NCI-H69 (cell line): ENCODE measurements at regions not wholly inside any gene's neighbourhood (a gene's known extent, or its start where the extent isn't known, plus 50 kb on each side); places are given as distances from the start of the nearest gene placed in this dataset.

Experiments
- DNase-seq: peaks from one replicate; lab custom pipeline; 2025; lab: John Stamatoyannopoulos, UW

GRCh38 chr3:46146548-46146947 is 61.6 kb downstream of the CCR1 start:
- DNase-seq: no peak

DNA sequence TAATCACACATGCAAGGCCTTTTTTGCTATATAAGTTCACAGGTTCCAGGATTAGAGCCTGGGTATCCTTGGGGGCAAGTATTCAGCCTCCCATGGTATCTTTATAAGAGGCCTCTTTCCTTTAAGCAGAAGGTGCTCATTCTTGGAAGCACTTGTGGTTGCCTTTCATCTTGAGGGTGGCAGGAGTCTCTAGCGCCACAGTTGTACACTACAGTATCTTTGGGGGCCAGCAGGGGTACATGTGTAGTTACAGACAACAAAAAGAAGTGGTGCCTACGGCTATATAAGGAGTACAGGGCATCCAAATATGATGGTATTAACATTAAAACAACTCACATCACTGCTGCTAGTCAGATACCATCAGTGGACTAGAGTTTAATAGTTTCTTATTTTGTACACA is 62.1 kb downstream of the CCR1 start:
- DNase-seq: no peak

DNA sequence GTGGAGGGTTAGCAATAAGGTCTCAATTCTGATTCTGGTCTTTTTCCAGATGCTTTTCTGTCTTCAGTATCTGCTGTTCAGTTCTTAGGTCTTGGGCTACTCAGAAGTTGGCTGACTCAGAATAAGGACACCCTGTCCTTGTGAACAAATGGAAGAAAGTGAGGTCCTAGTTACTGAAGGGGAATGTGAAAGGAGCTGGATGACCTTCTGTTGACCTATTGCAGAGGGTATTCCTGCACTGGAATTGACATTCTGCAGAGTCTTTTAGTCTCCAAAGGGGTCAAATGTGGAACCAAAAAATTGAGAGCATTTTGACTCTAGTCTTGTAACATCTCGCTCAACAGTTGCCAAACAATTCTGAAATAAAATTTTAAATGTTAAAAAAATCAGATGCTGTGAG is 63.0 kb downstream of the CCR1 start:
- no peak for DNase-seq

GRCh38 chr3:46143951-46144473 is 64.1 kb downstream of the CCR1 start:
- DNase-seq: no peak

DNA sequence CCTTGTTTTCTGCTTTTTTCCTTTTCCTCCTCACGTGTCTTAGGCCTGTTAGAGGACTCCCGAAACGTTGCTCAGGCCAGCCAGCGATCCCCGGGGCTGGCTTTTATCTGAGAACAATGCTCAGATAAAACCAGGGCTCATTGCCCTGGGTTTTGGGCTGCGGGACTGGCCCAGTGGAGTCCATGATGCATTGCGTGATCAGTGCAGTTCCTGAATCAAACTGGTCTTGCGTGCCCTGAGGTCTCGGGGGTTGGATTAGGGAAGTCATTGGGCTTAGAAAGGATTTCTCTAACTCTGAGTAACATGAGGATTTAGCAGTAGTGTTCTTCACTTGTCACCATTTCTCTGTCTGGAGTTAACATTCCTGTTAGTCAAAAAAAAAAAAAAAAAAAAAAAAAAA is 66.3 kb downstream of the CCR1 start:
- no peak for DNase-seq

DNA sequence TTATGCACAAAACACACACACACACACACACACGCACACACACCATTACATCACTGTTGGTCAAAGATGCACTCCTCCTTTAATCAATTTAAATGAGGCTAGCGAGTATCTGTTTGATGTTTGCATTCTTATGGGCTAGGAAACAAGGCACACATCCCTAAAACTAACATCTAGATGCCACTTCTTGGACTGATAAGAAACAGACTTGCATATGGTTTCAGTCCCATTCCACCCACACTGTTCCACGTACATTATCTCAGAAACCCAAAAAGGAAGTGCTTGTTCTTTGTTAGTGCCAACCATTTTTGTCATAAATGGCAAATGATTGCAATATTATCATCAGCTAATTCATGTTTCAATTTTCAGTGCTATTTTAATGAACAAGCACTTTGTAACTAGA is 69.5 kb downstream of the CCR1 start:
- no peak for DNase-seq

DNA sequence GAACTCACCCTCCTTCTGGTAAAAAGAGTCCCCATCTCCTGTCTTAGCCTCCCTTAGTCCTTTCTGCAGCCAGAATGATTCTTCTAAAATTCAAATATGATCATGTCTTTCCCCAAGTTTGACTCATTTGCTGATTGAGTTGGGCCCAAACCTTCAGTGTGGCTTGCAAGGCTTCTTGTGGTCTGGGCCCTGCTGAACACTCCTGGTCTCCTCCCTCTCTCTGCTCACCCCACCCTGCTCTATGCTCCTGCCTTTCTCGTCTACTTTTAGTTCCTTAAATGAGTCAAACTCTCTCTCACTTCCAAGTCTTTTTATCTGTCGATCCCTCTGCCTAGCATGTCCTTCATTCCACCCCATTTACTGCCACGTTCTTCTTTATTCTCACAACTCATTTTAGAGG is 72.6 kb downstream of the CCR1 start:
- no peak for DNase-seq

DNA sequence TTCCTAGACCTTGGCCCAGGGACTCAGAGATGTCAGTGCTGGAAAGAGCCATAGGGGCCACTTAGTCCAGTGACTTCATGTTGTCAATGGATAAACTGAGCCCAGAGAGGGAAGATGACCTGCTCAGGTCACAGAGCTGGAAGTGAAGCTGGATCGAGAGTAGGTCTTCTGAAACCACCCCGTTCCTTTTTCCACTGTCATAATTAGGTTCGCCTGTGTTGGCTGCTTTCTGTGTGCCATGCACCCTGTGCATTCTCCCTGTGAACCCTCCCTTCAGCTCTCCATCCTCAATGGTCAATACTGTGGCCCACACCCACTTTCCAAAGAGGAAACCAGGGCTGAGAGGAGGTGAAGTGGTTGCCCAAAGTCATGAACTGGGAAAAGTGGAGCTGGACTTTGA is 74.8 kb downstream of the CCR1 start:
- DNase-seq: no peak

- no peak for DNase-seq
These were observed 75.5 kb downstream of the CCR1 start for GRCh38 chr3:46132565-46132964.

- DNase-seq: no peak
These were observed 76.1 kb downstream of the CCR1 start for GRCh38 chr3:46131884-46132450.

GRCh38 chr3:46130631-46131310 is 77.3 kb downstream of the CCR1 start:
- no peak for DNase-seq

DNA sequence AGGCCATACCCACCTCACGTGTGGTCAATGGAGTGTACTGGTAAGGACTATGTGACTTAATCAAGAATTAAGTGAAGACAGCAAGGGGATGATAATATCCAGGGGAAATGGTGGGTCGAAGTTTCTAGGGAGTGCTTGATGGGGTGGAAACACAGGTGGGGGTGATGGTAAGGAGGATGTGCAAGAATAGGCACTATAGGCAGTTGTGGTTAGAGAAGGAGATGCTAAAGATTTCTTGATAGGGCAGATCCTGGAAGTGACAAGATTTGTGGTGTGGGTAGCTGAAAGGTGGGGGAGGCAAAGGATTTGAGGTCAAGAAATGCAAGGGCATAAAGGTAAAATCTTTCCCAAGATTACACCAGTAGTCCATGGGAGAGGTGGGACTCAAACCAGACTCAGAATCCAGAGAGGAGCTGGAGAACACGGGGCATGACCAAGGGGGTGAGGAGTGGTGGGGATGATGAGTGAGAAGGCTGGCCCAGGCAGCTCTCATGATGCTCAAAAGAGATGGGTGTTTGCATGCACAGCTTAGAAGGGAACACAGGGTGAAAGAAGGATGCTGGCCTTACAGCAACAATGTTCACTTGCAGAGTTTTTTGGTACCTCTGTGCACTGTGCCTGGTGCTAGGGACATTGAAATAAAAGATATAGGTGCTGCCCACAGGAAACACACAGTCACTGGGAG is 78.4 kb downstream of the CCR1 start:
- DNase-seq: no peak

- no peak for DNase-seq
These were observed 80.6 kb downstream of the CCR1 start for GRCh38 chr3:46127503-46127902.

DNA sequence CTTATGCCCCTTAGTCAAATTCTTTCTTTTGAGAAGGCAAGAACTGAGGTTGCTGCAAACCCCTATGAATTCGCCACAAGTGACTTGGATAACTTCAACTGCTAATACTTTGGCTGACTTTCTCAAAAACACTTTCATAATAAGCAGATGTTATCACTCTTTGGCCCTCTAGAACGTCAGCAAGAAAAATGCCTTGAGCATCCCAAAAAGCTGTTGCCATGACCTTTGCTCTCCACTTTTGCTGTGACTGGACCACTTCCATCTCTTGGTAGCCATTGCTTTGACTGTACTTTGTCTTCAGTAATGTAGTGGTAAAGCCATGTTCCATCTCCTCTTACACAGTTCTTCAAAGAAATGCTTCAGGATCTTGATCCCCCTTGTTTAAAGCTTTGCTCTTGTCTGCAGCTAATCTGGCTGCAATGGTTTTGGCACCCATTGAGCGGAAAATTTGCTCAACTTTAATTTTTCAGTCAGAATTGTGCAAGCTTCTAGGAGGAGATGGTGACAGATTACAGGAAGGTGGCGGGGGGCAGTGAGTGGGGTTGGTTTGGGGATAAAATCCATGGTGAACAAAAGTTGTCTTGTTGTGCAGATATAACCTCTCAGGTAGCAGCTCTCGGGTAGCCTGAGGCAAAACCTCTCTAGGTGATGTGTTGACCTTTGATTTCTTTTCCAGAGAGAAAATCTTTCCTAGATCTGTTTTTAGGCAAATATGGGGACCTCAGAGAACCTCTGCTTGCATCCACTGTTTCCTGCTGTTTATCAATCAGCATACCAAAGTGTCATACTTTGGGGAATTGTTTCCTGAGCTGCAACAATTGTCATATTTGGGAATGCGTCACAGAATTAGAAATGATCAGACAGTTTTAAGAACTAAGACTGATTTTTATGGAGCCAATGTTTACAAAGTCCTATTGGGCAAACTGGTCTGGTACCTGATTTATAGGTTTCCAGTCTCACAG is 83.6 kb downstream of the CCR1 start:
- DNase-seq: no peak

DNA sequence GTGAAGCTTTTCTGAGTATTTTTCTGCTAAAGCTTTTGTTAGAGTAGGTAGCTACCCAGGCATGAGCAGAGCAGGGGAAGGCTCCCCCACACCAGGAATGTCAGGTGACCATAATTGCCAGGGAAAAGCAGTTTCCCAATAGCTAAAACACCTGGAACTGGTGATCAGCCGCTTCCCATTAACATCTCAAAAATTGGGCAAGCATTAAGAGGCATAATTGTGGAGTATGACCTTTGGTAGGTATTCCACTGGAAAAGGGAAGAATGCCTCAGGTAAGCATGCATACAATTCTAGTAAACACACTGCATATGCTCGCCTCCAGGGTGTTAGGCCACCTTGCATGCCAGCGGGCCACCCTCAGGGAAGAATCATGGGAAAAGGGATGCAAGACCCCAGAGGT is 84.5 kb downstream of the CCR1 start:
- DNase-seq: no peak

- DNase-seq: no peak
These were observed 86.0 kb downstream of the CCR1 start for GRCh38 chr3:46122091-46122490.

- no peak for DNase-seq
These were observed 87.1 kb downstream of the CCR1 start for GRCh38 chr3:46120983-46121382.

GRCh38 chr3:46119709-46120498 is 88.2 kb downstream of the CCR1 start:
- no peak for DNase-seq

DNA sequence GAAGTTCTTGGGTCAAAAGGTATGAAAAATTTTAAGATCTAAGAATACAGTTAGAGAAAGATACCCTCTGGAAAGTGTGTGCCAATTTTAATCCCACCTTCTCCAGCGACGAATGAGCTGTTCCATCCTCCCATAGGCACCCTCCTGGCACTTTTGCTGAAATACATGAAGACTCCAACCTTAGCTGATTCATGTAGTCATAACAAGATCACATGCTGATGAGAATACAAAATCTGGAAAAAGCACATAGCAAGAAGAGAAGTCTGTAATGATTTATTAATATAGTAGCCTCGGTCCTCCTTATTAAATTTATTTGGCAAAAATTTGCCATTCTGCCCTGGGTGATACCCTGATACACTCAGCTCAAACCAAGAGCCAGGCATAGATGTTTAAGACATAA is 88.9 kb downstream of the CCR1 start:
- no peak for DNase-seq

DNA sequence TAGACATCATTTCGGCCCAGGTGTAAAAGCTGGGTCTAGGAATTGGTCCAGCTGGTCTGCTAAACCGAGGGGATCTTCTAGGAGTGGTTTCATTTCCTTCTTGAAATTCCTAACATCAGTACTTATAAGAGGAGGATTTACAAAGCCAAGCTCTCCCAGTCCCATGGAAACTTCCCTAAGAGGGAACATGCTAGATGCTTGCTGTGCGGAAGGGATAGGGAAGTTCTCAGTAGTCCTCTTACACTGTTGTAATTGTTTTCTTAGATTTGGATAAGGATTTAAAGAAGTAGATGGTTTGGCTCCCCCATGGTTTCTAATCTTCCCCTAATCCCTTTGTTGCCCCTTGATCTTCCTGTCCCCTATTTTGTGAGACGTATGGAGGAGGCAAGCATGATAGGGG is 89.7 kb upstream of the XCR1 start:
- DNase-seq: no peak

DNA sequence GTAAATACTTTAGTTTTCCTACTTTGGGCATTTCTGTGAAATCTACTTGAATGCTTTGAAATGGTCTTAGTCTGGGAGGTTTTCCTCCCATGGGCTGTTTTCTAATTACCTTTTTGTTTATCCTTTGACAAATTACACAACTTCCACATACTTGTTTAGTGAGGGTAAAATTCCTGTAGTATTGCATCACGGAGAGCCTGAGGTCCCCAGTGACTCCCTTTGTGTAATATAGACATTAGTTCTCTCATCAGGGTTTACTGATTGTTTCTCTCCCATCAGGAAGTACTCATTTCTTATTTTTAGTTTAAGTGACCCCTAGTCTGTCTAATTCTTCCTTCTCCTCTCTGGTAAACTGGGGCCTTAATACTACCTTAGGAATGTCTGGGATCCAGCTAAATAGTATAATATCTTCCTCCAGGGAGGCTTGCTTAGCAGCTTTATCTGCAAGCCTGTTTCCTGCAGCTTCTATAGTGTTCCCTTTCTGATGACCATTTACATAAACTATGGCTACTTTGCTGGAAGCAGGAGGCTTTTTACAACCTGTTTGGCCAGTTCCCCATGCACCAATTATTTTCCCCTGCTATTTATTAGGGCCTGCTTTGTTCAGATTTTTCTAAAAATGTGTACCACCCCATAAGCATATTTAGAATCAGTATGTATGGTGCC is 87.2 kb upstream of the XCR1 start:
- no peak for DNase-seq
